Karpas-422 (cell line): ENCODE measurements at regions not wholly inside any gene's neighbourhood (a gene's known extent, or its start where the extent isn't known, plus 50 kb on each side); places are given as distances from the start of the nearest gene placed in this dataset.

ENCODE experiments used
- DNase-seq: peaks from one replicate; pipeline ENCODE4 v3.0.0-alpha.2; 2015
- H2AFZ ChIP-seq: fragments of 200-600 bp; sonication (generic); 2 replicates; pipeline ENCODE4 v1.6.1; 2014; ENCODE audit warnings: antibody characterized with exemption, low read length, mixed read lengths
- H3K27ac ChIP-seq: fragments of 200-600 bp; sonication (generic); 2 replicates; pipeline ENCODE4 v1.5.1; 2014; ENCODE audit warnings: mild to moderate bottlenecking, low read length, moderate library complexity
- H3K27me3 ChIP-seq: fragments of 200-600 bp; sonication (generic); 2 replicates; pipeline ENCODE4 v1.6.1; 2014; ENCODE audit warnings: low read length, mixed read lengths
- H3K36me3 ChIP-seq: fragments of 200-600 bp; sonication (generic); 2 replicates; pipeline ENCODE4 v1.6.1; 2014; ENCODE audit warnings: low read length, mixed read lengths; ENCODE audit not compliant: insufficient read depth
- H3K4me1 ChIP-seq: fragments of 200-600 bp; sonication (generic); 2 replicates; pipeline ENCODE4 v1.6.1; 2014; ENCODE audit warnings: mild to moderate bottlenecking, low read length, mixed read lengths
- H3K4me2 ChIP-seq: fragments of 200-600 bp; sonication (generic); 2 replicates; pipeline ENCODE4 v1.6.1; 2014; ENCODE audit warnings: low read length, low read depth, mild to moderate bottlenecking; ENCODE audit not compliant: poor library complexity, severe bottlenecking
- H3K4me3 ChIP-seq: fragments of 200-600 bp; sonication (generic); 2 replicates; pipeline ENCODE4 v1.5.1; 2014; ENCODE audit warnings: mild to moderate bottlenecking, antibody characterized with exemption, low read length, mixed read lengths
- H3K79me2 ChIP-seq: fragments of 200-600 bp; sonication (generic); 2 replicates; pipeline ENCODE4 v1.6.1; 2014; ENCODE audit warnings: mild to moderate bottlenecking, low read length, mixed read lengths
- H3K9ac ChIP-seq: fragments of 200-600 bp; sonication (generic); 2 replicates; pipeline ENCODE4 v1.6.0; 2014; ENCODE audit warnings: low read length
- H3K9me2 ChIP-seq: fragments of 200-600 bp; sonication (generic), shearing (Covaris generic); replicated peaks from 2 replicates; pipeline ENCODE4 v1.6.0; 2014; ENCODE audit warnings: mild to moderate bottlenecking, low read length, moderate library complexity; ENCODE audit not compliant: insufficient read depth
- H3K9me3 ChIP-seq: fragments of 300-700, 200-600 bp; sonication (generic); 2 replicates; pipeline ENCODE4 v1.6.1; 2014; ENCODE audit warnings: low read length, mixed read lengths
- H4K20me1 ChIP-seq: fragments of 200-600 bp; sonication (generic); 2 replicates; pipeline ENCODE4 v1.6.1; 2014; ENCODE audit warnings: mild to moderate bottlenecking, antibody characterized with exemption, low read length, low read depth; ENCODE audit not compliant: insufficient read depth

DNA sequence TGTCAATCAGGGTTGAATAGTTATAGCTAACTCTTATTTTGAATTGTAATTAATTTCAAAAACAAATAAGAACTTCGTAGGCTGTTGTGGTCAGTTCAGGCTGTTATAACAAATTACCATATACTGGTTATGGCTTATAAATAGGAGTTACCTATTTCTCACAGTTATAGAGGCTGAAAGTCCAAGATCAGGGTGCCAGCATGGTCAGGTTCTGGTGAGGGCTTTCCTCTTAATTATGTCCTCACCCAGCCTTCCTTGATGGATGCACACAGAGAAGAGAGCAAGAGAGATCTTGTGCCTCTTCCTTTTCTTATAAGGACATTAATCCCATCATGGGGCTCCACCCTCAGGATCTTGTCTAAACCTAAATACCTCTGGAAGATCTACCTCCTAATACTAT is 265.9 kb upstream of the SUCLG2 start:
- H3K27ac ChIP-seq, result no peak overlapping the region
- no peak overlapping the region for H3K9ac ChIP-seq
- H3K9me3 ChIP-seq, result no peaks in the 10 kb centered on the region
- no peaks in the 10 kb centered on the region for H4K20me1 ChIP-seq
- H3K79me2 ChIP-seq, result no peaks in the 10 kb centered on the region
- H3K9me2 ChIP-seq, result no peaks in the 10 kb centered on the region
- no peaks in the 10 kb centered on the region for H3K36me3 ChIP-seq
- no peaks in the 10 kb centered on the region for H3K4me1 ChIP-seq
- no peak overlapping the region for H3K4me3 ChIP-seq
- H3K4me2 ChIP-seq, result no peak overlapping the region
- H3K27me3 ChIP-seq, result no peaks in the 10 kb centered on the region
- DNase-seq, result no peak
- H2AFZ ChIP-seq, result no peak overlapping the region

DNA sequence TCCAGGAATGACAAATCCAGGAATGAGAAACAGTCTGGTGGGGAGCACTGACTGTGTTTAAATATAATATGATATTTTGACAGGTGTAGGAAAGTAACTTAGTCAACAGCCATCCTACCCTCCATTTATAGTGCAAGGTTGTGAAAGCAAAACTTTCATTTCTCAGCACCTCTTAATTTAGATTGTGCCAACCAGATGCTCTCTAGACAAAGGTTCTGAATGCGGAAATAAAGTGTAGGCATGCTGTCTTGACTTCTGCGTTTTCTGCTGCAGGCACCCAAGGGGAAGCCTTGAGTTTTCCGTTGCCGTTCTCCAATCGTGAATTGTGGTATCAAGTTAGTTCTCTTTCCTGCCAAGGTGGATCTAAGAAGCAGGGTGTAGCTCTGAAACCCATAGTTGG is 261.9 kb upstream of the SUCLG2 start:
- no peaks in the 10 kb centered on the region for H3K27me3 ChIP-seq
- H3K79me2 ChIP-seq, result no peaks in the 10 kb centered on the region
- no peaks in the 10 kb centered on the region for H3K9me2 ChIP-seq
- H3K4me2 ChIP-seq, result no peak overlapping the region
- H3K27ac ChIP-seq, result no peak overlapping the region
- H3K9ac ChIP-seq, result no peak overlapping the region
- no peaks in the 10 kb centered on the region for H4K20me1 ChIP-seq
- H3K4me1 ChIP-seq, result no peaks in the 10 kb centered on the region
- no peak overlapping the region for H3K4me3 ChIP-seq
- H2AFZ ChIP-seq, result no peak overlapping the region
- no peak for DNase-seq
- no peaks in the 10 kb centered on the region for H3K36me3 ChIP-seq
- no peaks in the 10 kb centered on the region for H3K9me3 ChIP-seq

DNA sequence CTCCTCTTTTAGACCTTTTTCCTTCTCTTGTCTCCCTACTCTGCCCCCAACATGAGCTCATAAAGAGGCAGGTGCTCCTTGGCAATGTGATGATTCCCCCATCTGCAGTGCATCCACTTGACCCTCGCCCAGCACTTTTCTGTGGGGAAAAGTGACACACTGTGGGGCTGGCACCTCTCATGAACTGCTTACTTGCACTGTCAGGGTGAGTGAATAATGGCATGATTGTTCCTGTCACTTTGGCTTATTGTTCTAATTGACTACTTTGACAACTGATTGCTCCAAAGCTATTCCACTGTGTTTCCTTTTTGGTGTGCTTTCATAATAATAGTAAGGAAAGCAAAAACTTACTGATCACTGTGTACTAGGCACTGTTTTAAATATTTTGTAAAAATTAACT is 253.3 kb upstream of the SUCLG2 start:
- no peak overlapping the region for H3K27ac ChIP-seq
- H2AFZ ChIP-seq, result no peak overlapping the region
- H3K4me3 ChIP-seq, result no peak overlapping the region
- no peaks in the 10 kb centered on the region for H3K4me1 ChIP-seq
- no peaks in the 10 kb centered on the region for H3K9me2 ChIP-seq
- H3K27me3 ChIP-seq, result no peaks in the 10 kb centered on the region
- no peak overlapping the region for H3K9ac ChIP-seq
- no peaks in the 10 kb centered on the region for H4K20me1 ChIP-seq
- DNase-seq, result no peak
- no peaks in the 10 kb centered on the region for H3K36me3 ChIP-seq
- no peak overlapping the region for H3K4me2 ChIP-seq
- no peaks in the 10 kb centered on the region for H3K79me2 ChIP-seq
- H3K9me3 ChIP-seq, result no peaks in the 10 kb centered on the region

DNA sequence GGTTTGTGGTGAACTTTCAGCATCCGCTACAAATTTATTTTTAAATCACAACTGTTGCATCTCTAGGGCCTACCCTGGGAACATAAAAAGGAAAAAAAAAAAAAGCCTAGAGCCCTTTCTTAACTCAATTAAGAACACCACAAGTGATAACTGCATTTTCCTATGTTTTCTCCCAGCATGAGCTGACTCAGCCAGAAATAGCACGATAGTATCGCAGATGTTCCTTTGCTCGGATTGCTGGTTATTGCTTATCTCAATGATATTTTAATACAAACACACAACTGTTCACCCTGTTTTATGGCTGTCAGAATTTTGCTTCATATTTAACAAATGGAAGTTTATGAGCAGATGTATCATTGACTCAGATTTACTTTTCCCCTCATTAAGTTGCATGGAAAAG is 251.8 kb upstream of the SUCLG2 start:
- no peaks in the 10 kb centered on the region for H4K20me1 ChIP-seq
- H3K27ac ChIP-seq, result no peak overlapping the region
- H3K4me3 ChIP-seq, result no peak overlapping the region
- H3K9ac ChIP-seq, result no peak overlapping the region
- no peaks in the 10 kb centered on the region for H3K27me3 ChIP-seq
- H3K36me3 ChIP-seq, result no peaks in the 10 kb centered on the region
- no peaks in the 10 kb centered on the region for H3K79me2 ChIP-seq
- no peaks in the 10 kb centered on the region for H3K9me3 ChIP-seq
- no peak overlapping the region for H3K4me2 ChIP-seq
- no peak for DNase-seq
- no peaks in the 10 kb centered on the region for H3K4me1 ChIP-seq
- H2AFZ ChIP-seq, result no peak overlapping the region
- no peaks in the 10 kb centered on the region for H3K9me2 ChIP-seq

DNA sequence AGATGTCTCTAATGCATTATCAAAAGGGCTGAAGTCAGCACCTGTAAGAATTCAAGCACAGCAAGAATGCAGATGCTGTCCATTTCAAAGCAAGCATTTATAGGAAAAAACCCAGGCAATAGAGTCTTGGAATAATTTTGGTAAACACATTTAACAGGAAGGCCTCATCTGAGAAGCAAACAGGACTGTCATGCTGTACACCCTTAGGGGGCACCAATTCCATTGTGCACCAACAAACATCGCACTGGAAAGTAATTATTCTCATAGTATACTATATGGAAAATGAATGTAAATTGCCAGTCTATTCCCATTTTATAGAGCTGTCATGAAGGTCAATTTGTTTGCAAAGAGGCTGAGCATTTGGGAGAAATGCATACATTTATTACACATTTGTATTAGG is 247.3 kb upstream of the SUCLG2 start:
- no peak for DNase-seq
- no peaks in the 10 kb centered on the region for H3K27me3 ChIP-seq
- no peaks in the 10 kb centered on the region for H4K20me1 ChIP-seq
- H3K79me2 ChIP-seq, result no peaks in the 10 kb centered on the region
- no peaks in the 10 kb centered on the region for H3K9me3 ChIP-seq
- no peak overlapping the region for H3K4me3 ChIP-seq
- H3K36me3 ChIP-seq, result no peaks in the 10 kb centered on the region
- H3K27ac ChIP-seq, result no peak overlapping the region
- H3K4me2 ChIP-seq, result no peak overlapping the region
- H3K9ac ChIP-seq, result no peak overlapping the region
- no peaks in the 10 kb centered on the region for H3K9me2 ChIP-seq
- no peak overlapping the region for H2AFZ ChIP-seq
- H3K4me1 ChIP-seq, result peaks cover 40% of the 10 kb centered on the region

DNA sequence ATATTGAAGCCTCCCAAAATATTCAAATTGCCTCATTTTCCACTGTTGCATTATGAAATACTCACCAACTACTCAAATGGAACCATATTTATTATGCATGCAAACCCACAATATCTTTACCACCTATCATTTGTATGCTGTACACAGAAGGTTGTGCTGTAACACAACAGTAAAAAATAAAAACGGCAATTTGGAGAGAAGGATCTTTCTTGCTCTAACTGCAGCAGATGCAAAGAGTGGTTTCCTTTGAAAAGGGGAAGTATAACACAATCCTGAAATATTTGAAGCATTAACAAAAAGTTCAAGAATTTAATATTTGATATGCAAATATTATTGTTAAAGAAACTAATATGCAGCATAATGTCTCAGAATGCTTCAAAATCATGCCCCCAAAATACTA is 244.5 kb upstream of the SUCLG2 start:
- no peaks in the 10 kb centered on the region for H3K79me2 ChIP-seq
- no peaks in the 10 kb centered on the region for H3K27me3 ChIP-seq
- no peak overlapping the region for H3K9ac ChIP-seq
- no peaks in the 10 kb centered on the region for H4K20me1 ChIP-seq
- no peaks in the 10 kb centered on the region for H3K9me3 ChIP-seq
- H2AFZ ChIP-seq, result peak overlapping the region; percentile 82; the same call in 1 of the 2 replicates
- no peaks in the 10 kb centered on the region for H3K36me3 ChIP-seq
- DNase-seq, result peak; percentile 52
- H3K4me1 ChIP-seq, result peaks cover 50% of the 10 kb centered on the region
- peak overlapping the region; percentile 24; the same call in 1 of the 2 replicates for H3K4me3 ChIP-seq
- no peaks in the 10 kb centered on the region for H3K9me2 ChIP-seq
- H3K4me2 ChIP-seq, result peak overlapping the region; percentile 56
- H3K27ac ChIP-seq, result peak overlapping the region; percentile 92

DNA sequence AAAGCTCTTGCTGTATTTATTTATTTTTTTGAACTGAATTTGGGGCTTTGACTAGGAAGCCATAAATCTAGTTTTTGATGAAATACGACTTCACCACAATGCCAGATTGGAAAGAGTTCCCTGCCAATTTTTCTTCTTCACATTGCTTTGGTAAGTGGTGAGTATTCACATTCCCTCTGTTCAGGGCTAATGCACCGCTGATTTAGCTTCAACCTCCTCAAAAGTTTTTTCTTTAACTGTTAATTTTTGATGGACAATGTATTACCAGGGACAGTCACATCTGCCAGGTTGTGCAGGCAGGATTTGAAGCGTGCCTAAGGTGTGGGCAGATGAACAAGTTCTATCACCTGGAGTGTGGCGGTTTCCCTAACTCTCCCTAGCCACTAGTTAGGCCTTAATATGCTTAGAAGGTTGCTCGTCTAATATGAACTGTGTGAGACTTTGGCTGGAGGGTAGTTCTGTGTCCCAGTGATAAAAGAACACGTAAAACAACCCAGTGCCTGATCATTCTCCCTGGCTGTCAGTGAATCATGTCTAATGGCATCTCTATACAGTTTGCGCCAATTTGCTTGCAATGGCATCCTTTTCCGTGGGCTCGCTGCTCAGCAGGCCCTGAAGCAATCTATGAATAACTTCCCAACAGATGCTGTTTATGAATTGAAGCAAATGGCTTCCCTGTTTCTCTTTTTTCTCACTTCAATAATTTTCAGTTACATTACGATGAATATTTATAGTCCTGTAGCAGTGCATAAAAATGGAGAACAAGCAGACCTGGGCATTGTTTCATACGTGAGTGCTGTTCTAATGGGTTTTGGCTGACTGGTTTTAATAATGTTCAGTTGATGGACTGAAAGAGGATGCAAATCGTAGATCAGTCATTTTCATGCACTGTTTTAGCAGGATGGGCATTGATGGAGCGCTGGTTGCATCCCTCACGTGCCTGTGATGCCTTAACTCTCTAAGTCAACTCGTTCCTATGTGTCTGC is 243.2 kb upstream of the SUCLG2 start:
- Histone ChIP-seq H2AFZ (peak overlapping the region; percentile 82), H3K27ac (peak overlapping the region; percentile 92), H4K20me1 (no peaks in the 10 kb centered on the region), H3K36me3 (no peaks in the 10 kb centered on the region), H3K9me3 (no peaks in the 10 kb centered on the region), H3K4me3 (peak overlapping the region; percentile 24), H3K4me2 (peak overlapping the region; percentile 56), H3K79me2 (no peaks in the 10 kb centered on the region), H3K4me1 (peaks cover 50% of the 10 kb centered on the region), H3K27me3 (no peaks in the 10 kb centered on the region), H3K9ac (peak overlapping the region; percentile 49), H3K9me2 (no peaks in the 10 kb centered on the region)
- DNase-seq, result peak; percentile 90

DNA sequence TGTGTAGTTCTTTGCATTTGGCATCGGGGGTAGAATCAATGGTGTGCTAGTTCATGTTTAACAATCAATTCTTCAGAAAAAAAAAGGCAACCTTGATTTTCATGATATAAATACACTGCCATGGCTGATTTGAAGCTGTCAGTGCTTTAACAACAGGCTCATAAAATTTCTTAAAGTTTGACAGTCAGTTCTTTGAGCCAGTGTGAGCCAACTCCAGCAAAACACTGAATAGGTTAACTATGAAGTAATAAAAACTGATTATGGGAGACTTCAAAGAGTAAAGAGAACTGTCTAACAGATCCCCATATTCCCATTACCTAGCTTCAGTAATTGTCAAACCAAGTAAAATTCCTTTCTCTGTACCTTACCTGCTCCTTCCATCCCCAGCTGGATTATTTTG is 241.7 kb upstream of the SUCLG2 start:
- Histone ChIP-seq H3K79me2 (no peaks in the 10 kb centered on the region), H4K20me1 (no peaks in the 10 kb centered on the region), H2AFZ (no peak overlapping the region), H3K9me2 (no peaks in the 10 kb centered on the region), H3K27me3 (no peaks in the 10 kb centered on the region), H3K36me3 (no peaks in the 10 kb centered on the region), H3K4me2 (no peak overlapping the region), H3K9me3 (no peaks in the 10 kb centered on the region), H3K9ac (no peak overlapping the region), H3K4me1 (peaks cover 50% of the 10 kb centered on the region), H3K4me3 (no peak overlapping the region), H3K27ac (peak overlapping the region; percentile 92; the same call in 1 of the 2 replicates)
- DNase-seq, result no peak
